Stomach (tissue), 8 donors: ENCODE measurements at regions not wholly inside any gene's neighbourhood (a gene's known extent, or its start where the extent isn't known, plus 50 kb on each side); places are given as distances from the start of the nearest gene placed in this dataset.

Source experiments
- DNase-seq, 2 donors: peaks; one replicate each; pipeline versions ENCODE4 v3.0.0 to v3.0.0-alpha.2; 2013 to 2019
- H3K27ac ChIP-seq, 5 donors: fragments of 200-600 bp in 4 of 5; sonication (generic) in 4 of 5; one replicate each; pipeline ENCODE4 v1.5.1; 2013 to 2019; ENCODE audit warnings: mild to moderate bottlenecking in 1 of 5, moderate library complexity in 1 of 5
- H3K27me3 ChIP-seq, 3 donors: fragments of 200-600 bp; sonication (generic); one replicate each; pipeline ENCODE4 v1.5.1; 2017 to 2019; ENCODE audit warnings: mixed run types in 1 of 3
- H3K36me3 ChIP-seq, 4 donors: fragments of 200-600 bp; sonication (generic); 1 replicate in 3 of 4; 2 replicates in 1 of 4; pipeline ENCODE4 v1.5.1; 2016 to 2019
- H3K4me1 ChIP-seq, 4 donors: fragments of 200-600 bp; sonication (generic); one replicate each; pipeline ENCODE4 v1.5.1; 2016 to 2019
- H3K4me3 ChIP-seq, 4 donors: fragments of 200-600 bp; sonication (generic) in 3 of 4; one replicate each; pipeline ENCODE4 v1.5.1; 2016 to 2019; ENCODE audit warnings: mild to moderate bottlenecking in 1 of 4
- H3K9me3 ChIP-seq, 4 donors: fragments of 200-600 bp; sonication (generic); one replicate each; pipeline ENCODE4 v1.5.1; 2016 to 2019
- EP300 ChIP-seq: sonication (generic); formaldehyde crosslinking; IDR thresholded peaks from one replicate; pipeline ENCODE4 v1.6.1; 2017; ENCODE audit warnings: antibody characterized with exemption
- POLR2A ChIP-seq, 4 donors: fragments of 450-650 bp; IDR thresholded peaks; one replicate each; pipeline ENCODE4 v1.6.1; 2016; ENCODE audit warnings: antibody characterized with exemption in 4 of 4, control low read depth in 2 of 4, mild to moderate bottlenecking in 1 of 4, moderate library complexity in 1 of 4
- POLR2AphosphoS5 ChIP-seq, 3 donors: sonication (generic); formaldehyde crosslinking; IDR thresholded peaks; one replicate each; pipeline ENCODE4 v1.6.1; 2016; ENCODE audit warnings: antibody characterized with exemption in 3 of 3
- WGBS, 5 donors: extraction: QIAGEN DNeasy Blood & Tissue Kit in 3 of 5; methylation state at CpG; one replicate each; pipeline versions ENCODE4 v1.1.5 to v1.1.7; 2013 to 2018; 5-methylcytosine and 5-hydroxymethylcytosine counted together
- intact Hi-C: fragments of 100-400 bp; cut with DNase I; formaldehyde crosslinking; loops from one replicate; pipeline ENCODE4 v1.15.1; 2023; ENCODE audit warnings: low total_unique reads
- TF ChIP-seq, protein P1 (sequence below), 7 experiments: fragments of 450-650 bp in 4 of 7; fragments of 200-600 bp in 3 of 7; sonication (generic) in 3 of 7; IDR thresholded peaks; one replicate each; pipeline ENCODE4 v1.5.1; 2016 to 2019; ENCODE audit warnings: antibody characterized with exemption in 7 of 7, control low read depth in 2 of 7, mild to moderate bottlenecking in 1 of 7
- donor health status: healthy with polysubstance abuse.
- donor health status: Bipolar disorder and iron deficiency.
- donor health status: healthy.

DNA sequence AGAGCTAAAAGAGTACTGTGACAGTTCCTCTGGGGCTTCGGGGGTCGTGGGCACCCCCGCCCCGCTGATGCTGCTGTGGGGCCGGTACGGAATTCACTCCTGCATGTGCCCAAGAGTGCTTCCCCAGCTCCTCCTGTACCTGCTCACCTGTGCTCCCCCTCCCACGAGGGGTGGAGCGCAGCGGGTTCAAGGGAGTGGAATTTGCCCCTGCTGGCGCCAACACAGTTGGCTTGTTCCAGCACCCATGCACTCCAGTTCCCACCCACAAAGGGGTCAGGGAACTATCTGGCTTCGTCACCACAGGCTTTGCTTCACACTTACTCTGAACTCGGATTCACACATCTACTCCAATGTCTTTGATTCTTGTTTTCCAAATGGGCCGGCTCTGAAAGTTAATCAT is 1086.9 kb upstream of the CDH6 start:
- H3K27me3 ChIP-seq: no peaks in the 10 kb centered on the region
- TF ChIP-seq EP300 (no peak), POLR2AphosphoS5 (IDR thresholded peaks at IDR 0.05) (no peak), POLR2A (IDR thresholded peaks at IDR 0.05) (no peak)
- TF ChIP-seq, protein P1, sequence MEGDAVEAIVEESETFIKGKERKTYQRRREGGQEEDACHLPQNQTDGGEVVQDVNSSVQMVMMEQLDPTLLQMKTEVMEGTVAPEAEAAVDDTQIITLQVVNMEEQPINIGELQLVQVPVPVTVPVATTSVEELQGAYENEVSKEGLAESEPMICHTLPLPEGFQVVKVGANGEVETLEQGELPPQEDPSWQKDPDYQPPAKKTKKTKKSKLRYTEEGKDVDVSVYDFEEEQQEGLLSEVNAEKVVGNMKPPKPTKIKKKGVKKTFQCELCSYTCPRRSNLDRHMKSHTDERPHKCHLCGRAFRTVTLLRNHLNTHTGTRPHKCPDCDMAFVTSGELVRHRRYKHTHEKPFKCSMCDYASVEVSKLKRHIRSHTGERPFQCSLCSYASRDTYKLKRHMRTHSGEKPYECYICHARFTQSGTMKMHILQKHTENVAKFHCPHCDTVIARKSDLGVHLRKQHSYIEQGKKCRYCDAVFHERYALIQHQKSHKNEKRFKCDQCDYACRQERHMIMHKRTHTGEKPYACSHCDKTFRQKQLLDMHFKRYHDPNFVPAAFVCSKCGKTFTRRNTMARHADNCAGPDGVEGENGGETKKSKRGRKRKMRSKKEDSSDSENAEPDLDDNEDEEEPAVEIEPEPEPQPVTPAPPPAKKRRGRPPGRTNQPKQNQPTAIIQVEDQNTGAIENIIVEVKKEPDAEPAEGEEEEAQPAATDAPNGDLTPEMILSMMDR (IDR thresholded peaks at IDR 0.05): no peak
- intact Hi-C loops: no loop called here
- no peaks in the 10 kb centered on the region for H3K4me1 ChIP-seq
- 79 to 85% (median 84%) methylated on average over 6 to 13 of the region's 13 CpGs for WGBS, 5 donors
- no peak overlapping the region for H3K27ac ChIP-seq
- peaks cover 0 to 3% (median 0%) of the 10 kb centered on the region in 4 donors for H3K9me3 ChIP-seq
- no peak overlapping the region for H3K4me3 ChIP-seq
- H3K36me3 ChIP-seq: no peaks in the 10 kb centered on the region
- DNase-seq: no peak

DNA sequence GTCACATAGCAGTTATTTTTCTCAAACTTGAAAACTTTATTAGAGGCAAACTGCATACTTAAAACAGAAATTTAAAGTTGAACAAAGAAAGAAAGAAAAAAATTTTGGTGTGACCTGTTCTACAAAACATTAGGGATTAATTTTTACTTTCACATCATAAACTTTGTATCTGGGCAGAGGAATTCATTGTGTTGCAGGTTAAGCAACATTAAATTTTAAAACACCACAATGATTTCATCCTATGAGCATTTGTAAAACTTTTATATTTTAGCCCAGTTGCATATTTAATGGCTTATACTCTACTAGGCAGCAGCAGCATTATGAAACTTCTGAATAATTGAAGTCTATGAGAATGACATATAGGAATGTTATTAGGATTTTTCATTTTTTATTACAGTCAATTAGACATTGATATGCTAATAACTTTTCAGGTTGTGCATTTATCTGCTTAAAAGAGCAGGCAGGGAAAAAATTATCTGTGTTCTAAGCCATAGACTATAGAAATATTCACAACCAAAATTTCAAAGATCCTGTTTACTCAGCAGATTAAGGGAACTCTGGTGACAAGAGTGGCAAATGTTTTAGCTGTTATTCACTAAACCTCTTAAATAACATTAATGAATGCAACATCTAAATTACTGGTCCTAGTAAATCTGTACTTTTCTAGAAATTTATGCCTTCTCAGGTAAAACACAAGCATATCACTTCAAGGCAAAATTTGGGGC is 1088.5 kb upstream of the CDH6 start:
- intact Hi-C loops: no loop called here
- H3K27ac ChIP-seq: no peak overlapping the region
- H3K4me3 ChIP-seq: no peak overlapping the region
- no peaks in the 10 kb centered on the region for H3K4me1 ChIP-seq
- no peak for DNase-seq
- TF ChIP-seq POLR2AphosphoS5 (IDR thresholded peaks at IDR 0.05) (no peak), POLR2A (IDR thresholded peaks at IDR 0.05) (no peak), EP300 (no peak)
- TF ChIP-seq, protein P1 (IDR thresholded peaks at IDR 0.05): no peak
- H3K27me3 ChIP-seq: no peaks in the 10 kb centered on the region
- no peaks in the 10 kb centered on the region for H3K36me3 ChIP-seq
- peaks cover 0 to 3% (median 0%) of the 10 kb centered on the region in 4 donors for H3K9me3 ChIP-seq

DNA sequence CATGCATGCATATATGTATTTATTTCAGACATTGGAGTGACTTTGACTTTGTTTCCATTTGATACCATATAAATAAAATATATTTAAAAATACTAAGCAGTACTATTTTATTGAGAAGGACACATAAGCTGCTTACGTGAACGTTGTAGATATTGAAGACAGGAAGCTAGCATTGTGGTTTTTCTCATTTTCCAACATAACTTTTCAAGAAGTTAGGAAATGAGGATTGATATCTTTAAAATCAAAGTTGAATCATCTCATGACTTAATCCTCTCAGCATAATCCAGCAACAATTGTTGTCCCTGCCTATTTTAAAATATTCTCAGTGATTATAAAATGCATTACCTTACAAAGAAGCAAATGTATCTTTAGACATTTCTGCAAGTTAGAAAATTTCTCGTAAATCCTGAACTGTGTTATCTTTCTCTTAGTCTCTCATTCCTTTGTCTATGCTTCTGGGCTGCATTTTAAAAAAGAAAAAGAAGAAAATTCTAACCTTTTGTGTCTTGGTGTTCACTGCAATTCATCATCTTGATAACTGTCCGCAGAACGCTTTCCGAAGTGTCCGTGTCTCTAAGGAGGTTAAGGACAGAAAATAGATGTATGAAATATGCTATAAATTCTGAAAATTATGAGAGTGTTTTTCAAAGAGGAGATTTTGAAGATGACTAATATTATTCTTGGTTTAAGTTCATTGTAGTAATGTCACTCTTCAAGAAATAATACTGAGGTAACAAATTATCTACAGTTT is 1089.9 kb upstream of the CDH6 start:
- no peaks in the 10 kb centered on the region for H3K27me3 ChIP-seq
- no peaks in the 10 kb centered on the region for H3K36me3 ChIP-seq
- H3K27ac ChIP-seq: no peak overlapping the region
- intact Hi-C loops: no loop called here
- TF ChIP-seq EP300 (no peak), POLR2AphosphoS5 (IDR thresholded peaks at IDR 0.05) (no peak), POLR2A (IDR thresholded peaks at IDR 0.05) (no peak)
- TF ChIP-seq, protein P1 (IDR thresholded peaks at IDR 0.05): no peak
- H3K9me3 ChIP-seq: peaks cover 0 to 3% (median 0%) of the 10 kb centered on the region in 4 donors
- H3K4me3 ChIP-seq: no peak overlapping the region
- DNase-seq: no peak
- H3K4me1 ChIP-seq: no peaks in the 10 kb centered on the region
- 74 to 84% (median 78%) methylated on average over 7 of the region's 7 CpGs for WGBS, 5 donors

DNA sequence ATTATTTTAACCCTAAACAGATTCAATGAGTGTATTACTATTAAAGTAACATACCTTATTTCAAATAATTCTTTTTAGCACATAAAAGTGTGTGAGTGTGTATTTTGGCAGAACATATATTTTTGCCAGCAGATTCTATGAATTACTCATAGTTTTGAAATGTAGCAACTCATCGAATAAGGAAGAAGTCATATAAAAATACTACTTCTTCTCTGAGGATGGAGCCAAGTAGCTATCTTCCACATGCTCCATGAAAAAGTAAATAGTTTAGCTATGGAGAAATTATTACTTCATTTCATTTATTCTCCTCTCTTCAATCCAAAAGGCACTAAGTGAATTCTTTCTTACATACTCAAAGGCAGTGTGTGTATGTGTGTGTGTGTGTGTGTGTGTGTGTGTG is 1090.4 kb upstream of the CDH6 start:
- intact Hi-C loops: no loop called here
- WGBS, 5 donors: 75 to 93% (median 85%) methylated on average over 1 of the region's 1 CpG
- no peak for DNase-seq

More for the DNA sequence above, 1090.4 kb upstream of the CDH6 start:
- H3K9me3 ChIP-seq: peaks cover 0 to 3% (median 0%) of the 10 kb centered on the region in 4 donors
- H3K36me3 ChIP-seq: no peaks in the 10 kb centered on the region
- H3K27me3 ChIP-seq: no peaks in the 10 kb centered on the region
- no peak overlapping the region for H3K27ac ChIP-seq
- TF ChIP-seq POLR2AphosphoS5 (IDR thresholded peaks at IDR 0.05) (no peak), POLR2A (IDR thresholded peaks at IDR 0.05) (no peak), EP300 (no peak)
- TF ChIP-seq, protein P1 (IDR thresholded peaks at IDR 0.05): no peak
- H3K4me3 ChIP-seq: no peak overlapping the region
- H3K4me1 ChIP-seq: no peaks in the 10 kb centered on the region
